Smooth muscle cell (in vitro differentiated cells): ENCODE measurements at regions not wholly inside any gene's neighbourhood (a gene's known extent, or its start where the extent isn't known, plus 50 kb on each side); places are given as distances from the start of the nearest gene placed in this dataset.
A peak's percentile ranks its signal among the peaks of the same experiment; 100 is the strongest.

ENCODE experiments used
- DNase-seq: peaks from one replicate; lab custom pipeline; 2025; ENCODE audit not compliant: unreplicated experiment; lab: John Stamatoyannopoulos, UW
- H2AFZ ChIP-seq: fragments of 200-600 bp; sonication (generic); 2 replicates; pipeline ENCODE4 v1.6.0; 2016; ENCODE audit warnings: antibody characterized with exemption, low read depth, mild to moderate bottlenecking
- H3F3A ChIP-seq: fragments of 200-600 bp; sonication (generic); 2 replicates; pipeline ENCODE4 v1.6.0; 2017; ENCODE audit warnings: antibody characterized with exemption, low read depth
- H3K27ac ChIP-seq: fragments of 200-600 bp; sonication (generic); 2 replicates; pipeline ENCODE4 v1.5.1; 2016; ENCODE audit warnings: low read depth, mild to moderate bottlenecking
- H3K27me3 ChIP-seq: fragments of 200-600 bp; sonication (generic); 2 replicates; pipeline ENCODE4 v1.6.1; 2016; ENCODE audit warnings: low read depth, mild to moderate bottlenecking
- H3K36me3 ChIP-seq: fragments of 200-600 bp; sonication (generic); 2 replicates; pipeline ENCODE4 v1.5.1; 2016; ENCODE audit warnings: low read depth
- H3K4me1 ChIP-seq: fragments of 200-600 bp; sonication (generic); 2 replicates; pipeline ENCODE4 v1.5.1; 2016; ENCODE audit warnings: low read depth
- H3K4me2 ChIP-seq: fragments of 200-600 bp; sonication (generic); 2 replicates; pipeline ENCODE4 v1.6.0; 2016; ENCODE audit warnings: mild to moderate bottlenecking
- H3K4me3 ChIP-seq: fragments of 200-600 bp; sonication (generic); 2 replicates; pipeline ENCODE4 v1.5.1; 2016; ENCODE audit warnings: mild to moderate bottlenecking
- H3K79me2 ChIP-seq: fragments of 200-600 bp; sonication (generic); 2 replicates; pipeline ENCODE4 v1.6.0; 2016; ENCODE audit warnings: low read depth, mild to moderate bottlenecking
- H3K9ac ChIP-seq: fragments of 200-600 bp; sonication (generic); 2 replicates; pipeline ENCODE4 v1.6.0; 2016; ENCODE audit warnings: low read depth
- H3K9me3 ChIP-seq: fragments of 200-600 bp; sonication (generic); replicated peaks from 2 replicates; pipeline ENCODE4 v1.5.1; 2016; ENCODE audit warnings: low read depth
- H4K20me1 ChIP-seq: fragments of 200-600 bp; sonication (generic); 2 replicates; pipeline ENCODE4 v1.6.0; 2016; ENCODE audit warnings: low read depth
- WGBS: methylation state at CpG from one replicate; pipeline ENCODE4 v1.1.7; 2016; ENCODE audit warnings: low lambda C conversion rate; 5-methylcytosine and 5-hydroxymethylcytosine counted together
- TF ChIP-seq, protein P1 (sequence below): fragments of 200-600 bp; sonication (generic); IDR thresholded peaks from 2 replicates; pipeline ENCODE4 v1.5.1; 2017; ENCODE audit warnings: borderline replicate concordance, mild to moderate bottlenecking, antibody characterized with exemption; ENCODE audit not compliant: insufficient read depth, poor library complexity, severe bottlenecking

DNA sequence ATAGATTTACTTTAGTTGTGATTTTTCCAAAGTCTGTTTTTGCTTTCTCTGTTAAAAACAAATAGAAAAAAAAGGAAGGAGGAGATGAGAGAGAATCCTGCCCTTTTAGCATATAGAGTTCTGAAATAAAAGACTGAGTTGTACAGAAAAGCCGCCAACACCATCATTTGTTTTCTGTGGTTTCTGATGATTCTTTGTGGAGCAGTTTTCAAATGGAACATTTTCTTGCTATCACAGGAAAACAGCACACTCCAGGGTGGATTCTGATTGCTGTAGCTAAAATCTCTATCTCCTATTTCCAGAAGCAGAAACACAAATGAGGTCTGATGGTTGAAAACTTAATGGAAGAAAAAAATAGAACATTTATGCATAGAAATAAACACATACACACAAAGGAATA is 144.6 kb upstream of the L3MBTL4 start:
- WGBS: 26% methylated on average over 1 of the region's 1 CpG
- no peak overlapping the region for H3K9ac ChIP-seq
- no peak for DNase-seq
- H3K27ac ChIP-seq: no peak overlapping the region
- H3K36me3 ChIP-seq: no peaks in the 10 kb centered on the region
- H2AFZ ChIP-seq: no peak overlapping the region
- H3K4me1 ChIP-seq: peaks cover 49% of the 10 kb centered on the region
- no peaks in the 10 kb centered on the region for H3K79me2 ChIP-seq
- no peaks in the 10 kb centered on the region for H3K9me3 ChIP-seq
- peaks cover 23% of the 10 kb centered on the region for H3F3A ChIP-seq
- no peaks in the 10 kb centered on the region for H4K20me1 ChIP-seq
- no peak overlapping the region for H3K4me3 ChIP-seq
- H3K4me2 ChIP-seq: peak overlapping the region; percentile 5
- TF ChIP-seq, protein P1, sequence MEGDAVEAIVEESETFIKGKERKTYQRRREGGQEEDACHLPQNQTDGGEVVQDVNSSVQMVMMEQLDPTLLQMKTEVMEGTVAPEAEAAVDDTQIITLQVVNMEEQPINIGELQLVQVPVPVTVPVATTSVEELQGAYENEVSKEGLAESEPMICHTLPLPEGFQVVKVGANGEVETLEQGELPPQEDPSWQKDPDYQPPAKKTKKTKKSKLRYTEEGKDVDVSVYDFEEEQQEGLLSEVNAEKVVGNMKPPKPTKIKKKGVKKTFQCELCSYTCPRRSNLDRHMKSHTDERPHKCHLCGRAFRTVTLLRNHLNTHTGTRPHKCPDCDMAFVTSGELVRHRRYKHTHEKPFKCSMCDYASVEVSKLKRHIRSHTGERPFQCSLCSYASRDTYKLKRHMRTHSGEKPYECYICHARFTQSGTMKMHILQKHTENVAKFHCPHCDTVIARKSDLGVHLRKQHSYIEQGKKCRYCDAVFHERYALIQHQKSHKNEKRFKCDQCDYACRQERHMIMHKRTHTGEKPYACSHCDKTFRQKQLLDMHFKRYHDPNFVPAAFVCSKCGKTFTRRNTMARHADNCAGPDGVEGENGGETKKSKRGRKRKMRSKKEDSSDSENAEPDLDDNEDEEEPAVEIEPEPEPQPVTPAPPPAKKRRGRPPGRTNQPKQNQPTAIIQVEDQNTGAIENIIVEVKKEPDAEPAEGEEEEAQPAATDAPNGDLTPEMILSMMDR: no peak
- H3K27me3 ChIP-seq: peaks cover 4% of the 10 kb centered on the region

DNA sequence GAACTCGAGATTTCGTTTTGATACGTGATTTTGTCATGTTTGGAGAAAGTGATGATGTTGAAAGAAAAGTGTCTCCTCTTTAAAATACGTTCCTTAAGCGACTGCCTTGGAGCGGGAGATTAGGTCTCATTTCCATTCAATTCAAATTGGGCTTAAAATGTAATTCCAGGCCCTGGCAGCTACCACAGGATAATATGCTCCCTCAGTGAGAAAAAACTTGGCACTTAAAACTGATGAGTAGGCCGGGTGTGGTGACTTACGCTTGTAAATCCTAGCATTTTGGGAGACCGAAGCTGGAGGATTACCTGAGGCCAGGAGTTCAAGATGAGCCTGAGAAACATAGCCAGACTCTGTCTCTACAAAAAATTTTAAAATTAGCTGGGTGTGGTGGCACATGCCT is 146.3 kb upstream of the L3MBTL4 start:
- H3K4me1 ChIP-seq: peaks cover 55% of the 10 kb centered on the region
- H3K9me3 ChIP-seq: no peaks in the 10 kb centered on the region
- no peak for DNase-seq
- no peaks in the 10 kb centered on the region for H3K79me2 ChIP-seq
- WGBS: 60% methylated on average over 9 of the region's 9 CpGs
- no peak overlapping the region for H3K9ac ChIP-seq
- TF ChIP-seq, protein P1: no peak
- H3F3A ChIP-seq: peaks cover 23% of the 10 kb centered on the region
- H4K20me1 ChIP-seq: no peaks in the 10 kb centered on the region
- no peaks in the 10 kb centered on the region for H3K27me3 ChIP-seq
- H3K36me3 ChIP-seq: no peaks in the 10 kb centered on the region
- no peak overlapping the region for H2AFZ ChIP-seq
- H3K4me3 ChIP-seq: no peak overlapping the region
- no peak overlapping the region for H3K4me2 ChIP-seq
- no peak overlapping the region for H3K27ac ChIP-seq

DNA sequence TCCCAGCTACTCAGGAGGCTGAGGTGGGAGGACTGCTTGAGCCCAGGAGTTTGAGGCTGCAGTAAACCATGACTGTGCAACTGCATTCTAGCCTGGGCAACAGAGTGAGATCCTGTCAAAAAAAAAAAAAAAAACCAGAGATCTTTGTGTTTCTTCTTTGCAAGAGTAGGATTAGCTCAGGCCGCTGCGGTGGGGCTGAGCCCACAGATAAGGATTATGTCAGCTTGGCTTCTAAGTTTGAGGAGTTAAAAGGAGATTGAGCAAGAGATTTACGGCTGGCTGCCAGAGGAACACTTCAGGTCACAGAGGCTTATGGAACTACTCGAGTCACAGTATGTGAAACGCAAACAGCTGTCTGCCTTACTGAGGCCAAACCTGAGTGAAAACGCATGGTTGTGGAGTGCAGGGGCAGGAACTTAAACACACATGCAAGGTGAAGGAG is 146.7 kb upstream of the L3MBTL4 start:
- H3K4me2 ChIP-seq: peak overlapping the region; percentile 12
- under 1% methylated on average over 6 of the region's 6 CpGs for WGBS
- H2AFZ ChIP-seq: no peak overlapping the region

DNA sequence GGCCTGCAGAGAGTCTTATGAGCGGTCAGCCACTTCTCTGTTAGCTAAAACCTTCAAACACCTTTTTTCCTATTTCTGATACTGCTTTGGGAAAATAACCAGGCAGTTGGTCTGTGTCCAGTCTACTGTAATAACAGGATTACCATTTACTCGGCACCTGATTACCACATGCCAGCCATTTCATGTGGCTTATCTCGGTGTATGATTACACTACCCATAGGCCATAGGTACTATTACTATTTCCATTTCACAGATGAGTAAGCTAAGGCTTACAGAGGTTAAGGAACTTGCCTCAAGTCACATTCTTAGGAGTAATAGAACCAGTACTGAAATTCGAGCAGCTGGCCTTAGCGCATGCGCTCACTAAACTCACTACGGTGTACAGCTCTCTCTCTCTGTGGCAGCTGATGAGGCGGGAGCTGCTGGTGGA is 147.2 kb upstream of the L3MBTL4 start:
- DNase-seq: no peak
- WGBS: 50% methylated on average over 8 of the region's 8 CpGs

More for the DNA sequence above, 146.7 kb upstream of the L3MBTL4 start:
- no peaks in the 10 kb centered on the region for H3K9me3 ChIP-seq
- H3K36me3 ChIP-seq: no peaks in the 10 kb centered on the region
- peaks cover 23% of the 10 kb centered on the region for H3F3A ChIP-seq
- no peaks in the 10 kb centered on the region for H3K27me3 ChIP-seq
- H4K20me1 ChIP-seq: no peaks in the 10 kb centered on the region
- no peak overlapping the region for H3K4me3 ChIP-seq
- H3K4me1 ChIP-seq: peaks cover 57% of the 10 kb centered on the region
- no peak for DNase-seq
- no peak overlapping the region for H3K9ac ChIP-seq
- TF ChIP-seq, protein P1: no peak
- no peak overlapping the region for H3K27ac ChIP-seq
- H3K79me2 ChIP-seq: no peaks in the 10 kb centered on the region

More for the DNA sequence above, 147.2 kb upstream of the L3MBTL4 start:
- H4K20me1 ChIP-seq: no peaks in the 10 kb centered on the region
- no peaks in the 10 kb centered on the region for H3K9me3 ChIP-seq
- H2AFZ ChIP-seq: no peak overlapping the region
- H3K4me2 ChIP-seq: peak overlapping the region; percentile 12
- H3K9ac ChIP-seq: no peak overlapping the region
- peaks cover 57% of the 10 kb centered on the region for H3K4me1 ChIP-seq
- peaks cover 23% of the 10 kb centered on the region for H3F3A ChIP-seq
- TF ChIP-seq, protein P1: no peak
- no peaks in the 10 kb centered on the region for H3K36me3 ChIP-seq
- H3K79me2 ChIP-seq: no peaks in the 10 kb centered on the region
- no peak overlapping the region for H3K27ac ChIP-seq
- H3K4me3 ChIP-seq: no peak overlapping the region
- no peaks in the 10 kb centered on the region for H3K27me3 ChIP-seq
